ENCODE measurements at regions not wholly inside any gene's neighbourhood (a gene's known extent, or its start where the extent isn't known, plus 50 kb on each side); places are given as distances from the start of the nearest gene placed in this dataset.

- DNase-seq: no peak
These were observed 123.6 kb upstream of the DST start for GRCh38 chr6:56766139-56766805.

DNA sequence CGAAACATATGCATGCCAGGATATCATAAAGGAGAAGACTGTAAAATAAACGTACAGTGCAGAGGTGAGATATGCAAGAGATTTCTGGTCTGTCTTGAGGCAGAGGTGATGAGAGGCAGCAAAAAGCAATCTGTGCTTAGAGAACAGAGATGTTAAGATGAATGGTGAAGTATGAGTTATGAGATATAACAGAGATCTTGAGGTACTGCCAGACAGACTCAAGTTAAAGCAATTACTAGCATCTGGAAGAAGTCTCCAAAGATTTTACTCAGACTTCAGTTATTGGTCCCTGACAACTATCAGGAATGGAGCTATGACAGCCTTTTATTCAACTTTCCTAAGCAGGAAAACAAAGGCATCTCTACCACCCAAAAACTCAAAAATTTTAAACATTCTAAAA is 122.8 kb upstream of the DST start:
- DNase-seq: no peak

GRCh38 chr6:56764081-56764566 is 121.4 kb upstream of the DST start:
- DNase-seq: peak; percentile 79

DNA sequence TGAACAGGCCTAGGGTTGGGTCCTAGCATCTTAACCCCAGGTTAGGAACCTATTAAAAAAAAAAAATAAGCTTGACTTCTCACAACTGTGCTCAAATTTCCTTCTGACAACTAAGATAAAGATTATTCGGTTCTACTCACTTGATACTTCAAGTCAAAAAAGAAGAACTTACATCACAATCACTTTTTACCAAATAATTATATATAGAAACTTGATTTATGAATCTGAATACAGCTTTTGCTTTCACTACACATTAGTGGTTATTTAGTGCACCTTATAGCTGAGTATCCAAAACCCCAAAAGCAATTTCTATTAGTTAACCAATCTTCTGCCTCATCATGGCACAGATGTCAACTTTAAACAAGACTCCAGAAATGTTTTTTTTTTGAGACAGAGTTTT is 119.0 kb upstream of the DST start:
- DNase-seq: no peak

DNA sequence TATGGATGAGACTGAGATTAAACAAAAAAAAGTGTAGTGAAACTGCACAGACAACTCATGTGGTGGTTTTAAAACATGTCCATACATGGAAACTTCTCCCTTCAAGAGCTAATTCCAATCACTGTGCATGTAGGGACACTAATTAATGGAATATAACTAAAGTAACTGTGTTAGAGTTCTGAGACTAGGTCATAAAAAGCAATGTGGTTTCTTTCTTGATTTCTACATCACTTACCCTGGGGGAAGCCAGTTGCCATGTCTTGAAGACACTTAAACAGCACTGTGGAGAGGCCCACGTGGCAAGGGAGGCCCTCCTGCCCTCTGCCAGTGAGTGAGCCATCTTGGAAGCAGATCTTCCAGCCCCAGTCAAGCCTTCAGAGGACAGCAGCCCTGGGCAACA is 118.2 kb upstream of the DST start:
- DNase-seq: no peak

GRCh38 chr6:56759521-56759920 is 116.8 kb upstream of the DST start:
- DNase-seq: peak; percentile 44

- no peak for DNase-seq
These were observed 115.9 kb upstream of the DST start for GRCh38 chr6:56758553-56758952.

DNA sequence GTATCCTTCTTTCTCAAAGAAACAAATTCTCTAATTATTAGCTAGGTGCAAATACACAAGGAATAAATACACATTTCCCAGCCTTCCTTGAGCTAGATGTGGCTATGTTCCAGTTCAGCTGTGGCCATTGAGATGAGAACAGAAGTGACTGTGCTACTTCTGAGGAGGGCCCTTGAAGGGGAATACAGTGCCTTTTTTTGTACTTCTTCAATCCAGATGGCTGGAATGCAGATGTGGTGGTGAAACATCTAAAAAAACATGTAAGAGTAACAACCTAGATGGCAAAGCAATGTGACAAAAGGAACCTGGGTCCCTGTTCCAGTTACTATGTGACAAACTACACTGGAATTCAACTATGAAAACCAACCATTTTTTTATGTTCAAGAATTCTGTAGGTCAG is 115.4 kb upstream of the DST start:
- DNase-seq: peak; percentile 49

GRCh38 chr6:56757588-56757984 is 114.9 kb upstream of the DST start:
- DNase-seq: peak; percentile 61

DNA sequence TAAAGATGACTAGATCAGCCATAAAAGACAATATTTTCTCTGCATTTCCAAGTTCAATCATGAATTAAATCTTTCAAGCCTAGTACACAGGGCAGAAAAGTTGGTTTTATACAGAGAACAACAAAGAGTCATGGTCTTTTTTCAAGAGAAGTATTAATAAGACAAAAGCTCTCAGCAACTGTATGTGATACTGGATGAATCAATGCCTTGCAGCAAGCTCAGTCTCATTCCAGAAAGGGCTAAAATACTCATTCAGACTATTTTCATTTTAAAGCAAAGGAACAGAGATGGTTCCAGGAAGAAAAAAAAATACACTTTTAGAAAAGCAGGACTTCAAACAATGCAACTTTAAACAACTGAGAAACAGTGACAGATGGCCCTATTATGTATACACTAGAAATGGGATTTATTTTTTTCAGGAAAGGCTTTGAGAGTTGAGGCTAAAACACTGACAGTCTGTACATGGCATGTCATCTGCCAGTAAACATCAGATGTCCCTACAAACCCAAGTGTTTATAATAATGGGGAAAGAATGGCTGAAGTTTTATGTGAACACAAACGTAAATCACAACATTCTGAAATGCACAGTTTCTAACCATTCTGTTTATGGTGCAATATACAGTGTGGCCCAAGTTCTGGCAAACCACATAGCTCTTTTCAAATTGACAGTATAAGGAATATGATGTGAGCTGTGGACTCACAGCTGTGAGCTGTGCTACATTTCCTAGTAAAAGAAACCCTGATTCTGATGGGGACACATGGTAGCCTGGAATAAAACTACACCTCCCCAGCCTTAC is 114.3 kb upstream of the DST start:
- no peak for DNase-seq

GRCh38 chr6:56756219-56756789 is 113.6 kb upstream of the DST start:
- peak; percentile 28 for DNase-seq

GRCh38 chr6:56755040-56755439 is 112.4 kb upstream of the DST start:
- no peak for DNase-seq

DNA sequence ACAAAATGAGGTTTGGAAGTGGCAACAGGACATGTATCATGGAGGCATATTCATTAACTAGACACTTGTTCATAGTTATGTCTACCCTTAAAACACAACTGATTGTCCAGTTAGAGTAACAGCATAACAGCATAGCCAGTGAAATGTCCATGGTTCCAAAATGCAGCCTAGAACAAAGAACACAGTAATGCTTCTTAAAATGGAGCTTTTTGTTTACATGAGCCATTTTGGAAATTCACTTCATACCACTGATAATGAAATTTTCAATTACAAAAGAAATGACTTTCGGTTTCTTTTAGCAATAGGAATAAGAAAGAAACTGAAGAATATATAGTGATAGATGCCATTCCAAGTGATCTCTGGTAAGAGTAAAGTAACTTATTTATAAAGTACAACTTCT is 111.1 kb upstream of the DST start:
- peak; percentile 25 for DNase-seq

GRCh38 chr6:56752534-56752933 is 109.8 kb upstream of the DST start:
- no peak for DNase-seq

- DNase-seq: no peak
These were observed 109.3 kb upstream of the DST start for GRCh38 chr6:56752009-56752408.

DNA sequence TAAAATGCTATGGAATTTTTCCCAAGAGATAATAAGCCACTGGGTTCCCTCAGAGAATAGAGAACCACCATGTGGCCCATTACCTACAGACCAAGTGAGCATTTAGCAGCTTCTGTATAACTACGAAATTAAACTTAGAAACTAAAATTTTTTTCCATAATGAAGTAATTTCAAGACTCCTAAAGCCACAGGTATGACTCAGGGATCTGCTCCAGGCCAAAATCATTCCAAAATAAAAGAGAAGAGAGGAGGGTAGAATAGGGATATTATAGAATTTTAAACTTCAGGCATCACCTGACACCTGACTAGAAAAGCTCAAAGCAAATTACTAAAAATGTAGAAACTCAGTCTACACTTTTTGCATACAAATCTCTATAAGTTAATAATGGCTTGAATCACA is 108.9 kb upstream of the DST start:
- no peak for DNase-seq

GRCh38 chr6:56750686-56751085 is 108.0 kb upstream of the DST start:
- no peak for DNase-seq

GRCh38 chr6:56749632-56750151 is 107.0 kb upstream of the DST start:
- no peak for DNase-seq

DNA sequence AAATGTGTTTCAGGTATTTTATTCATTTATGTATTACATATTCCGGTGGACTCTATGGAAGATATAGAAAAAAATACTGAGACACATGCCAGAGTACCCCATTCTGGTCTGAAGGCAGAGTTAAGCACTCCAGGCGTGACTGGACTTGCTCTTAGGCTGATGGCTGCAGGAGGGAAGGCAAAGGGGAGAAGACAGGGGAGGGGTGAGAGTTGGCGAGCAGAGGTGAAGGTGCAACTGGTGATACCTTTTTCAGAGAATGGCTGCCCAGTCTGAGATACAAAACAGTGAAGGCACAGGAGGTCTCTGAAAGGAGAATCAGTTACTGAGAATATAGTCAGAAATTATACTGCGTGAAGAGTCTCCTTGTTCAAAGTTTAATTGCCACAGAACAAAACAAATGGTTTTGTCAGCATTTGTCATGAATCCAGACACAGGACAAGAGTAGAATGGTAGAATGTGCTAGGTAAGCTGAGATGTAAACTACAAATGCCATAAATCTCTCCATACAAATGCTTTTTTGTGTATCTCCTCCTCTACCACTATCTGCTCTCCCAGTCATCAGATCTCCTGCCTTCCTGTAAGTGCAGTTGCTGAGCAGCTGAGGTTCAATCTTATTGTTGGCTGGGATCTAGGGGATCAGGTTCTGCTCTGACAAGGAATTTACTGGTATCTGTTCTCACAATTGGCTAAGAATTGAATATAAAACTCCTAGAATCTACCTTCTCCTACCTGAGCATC is 104.2 kb upstream of the DST start:
- no peak for DNase-seq

DNA sequence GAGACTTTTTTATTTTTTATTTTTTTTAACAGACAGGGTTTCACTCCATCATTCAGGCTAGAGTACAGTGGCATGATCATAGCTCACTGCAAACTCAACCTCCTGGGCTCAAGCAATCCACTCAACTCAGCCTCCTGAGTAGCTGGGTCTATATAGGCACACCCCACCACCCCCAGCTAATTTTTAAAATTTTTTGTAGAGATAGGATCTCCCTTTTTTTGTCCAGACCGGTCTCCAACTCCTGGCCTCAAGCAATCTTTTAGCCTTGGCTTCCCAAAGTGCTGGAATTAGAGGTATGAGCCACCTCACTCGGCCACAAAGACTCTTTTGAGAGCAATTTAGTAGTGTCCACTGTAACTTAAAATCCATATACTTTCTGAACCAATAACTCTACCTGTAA is 103.3 kb upstream of the DST start:
- DNase-seq: no peak

DNA sequence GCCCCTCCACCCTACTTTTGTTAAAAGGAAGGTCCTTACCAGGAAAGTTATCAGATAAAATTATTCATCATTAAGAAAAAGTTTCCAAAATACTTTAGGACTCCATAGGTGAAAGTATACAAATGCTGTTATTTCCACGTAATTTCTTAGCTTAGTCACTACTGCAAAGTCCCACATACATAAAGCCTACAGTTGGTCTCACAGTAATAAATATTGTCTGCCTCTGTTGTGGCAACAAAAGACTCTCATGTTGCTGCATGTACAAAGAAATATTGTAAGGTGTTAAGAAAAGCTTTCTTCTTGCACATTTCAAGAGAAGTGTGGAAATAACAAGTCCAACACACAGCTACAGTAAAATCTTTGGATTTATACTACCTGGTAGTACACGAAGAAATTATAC is 102.4 kb upstream of the DST start:
- no peak for DNase-seq

DNA sequence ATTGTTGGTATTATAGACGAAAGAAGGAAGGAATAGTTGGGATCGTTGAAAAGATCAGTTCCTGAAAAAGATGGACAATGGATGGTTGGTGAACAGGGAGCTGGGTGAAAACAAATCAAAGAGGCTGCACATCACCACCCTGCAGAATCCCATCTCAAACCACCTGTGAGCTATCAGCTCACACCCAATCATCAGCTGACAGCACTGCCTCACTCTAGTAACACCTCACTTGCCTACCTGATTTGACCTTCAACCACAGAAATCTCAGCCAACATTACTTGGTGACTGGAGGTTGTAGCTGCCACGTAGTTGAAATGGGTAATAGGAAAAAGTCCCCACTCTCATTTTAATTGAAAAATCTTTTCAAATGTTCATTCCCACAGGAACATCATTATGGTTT is 101.8 kb upstream of the DST start:
- no peak for DNase-seq

GRCh38 chr6:56742122-56742791 is 99.6 kb upstream of the DST start:
- DNase-seq: peak; percentile 31

Measured in midbrain (tissue), 1 donor.